Endothelial cell (in vitro differentiated cells): ENCODE measurements at regions not wholly inside any gene's neighbourhood (a gene's known extent, or its start where the extent isn't known, plus 50 kb on each side); places are given as distances from the start of the nearest gene placed in this dataset.
"Not testable (repeated sequence)": the region's sequence is repeated elsewhere in the genome, so short reads cannot be mapped to it uniquely, and the experiment has no call there.

Source experiments
- DNase-seq: peaks from one replicate; pipeline ENCODE4 v3.0.0; 2021; ENCODE audit warnings: low spot score
- H3K27ac Mint-ChIP-seq: one replicate; pipeline ENCODE4 v1.8.0; 2021; ENCODE audit warnings: mixed read lengths, inconsistent platforms; ENCODE audit not compliant: unreplicated experiment
- H3K27me3 Mint-ChIP-seq: one replicate; pipeline ENCODE4 v1.8.0; 2021; ENCODE audit warnings: mild to moderate bottlenecking, moderate library complexity, mixed read lengths, inconsistent platforms; ENCODE audit not compliant: unreplicated experiment
- H3K36me3 Mint-ChIP-seq: one replicate; pipeline ENCODE4 v1.8.0; 2021; ENCODE audit warnings: mild to moderate bottlenecking, low read depth, mixed read lengths, inconsistent platforms; ENCODE audit not compliant: unreplicated experiment
- H3K4me1 Mint-ChIP-seq: one replicate; pipeline ENCODE4 v1.8.0; 2021; ENCODE audit warnings: mild to moderate bottlenecking, mixed read lengths, inconsistent platforms; ENCODE audit not compliant: unreplicated experiment
- H3K4me3 Mint-ChIP-seq: one replicate; pipeline ENCODE4 v1.8.0; 2021; ENCODE audit warnings: mild to moderate bottlenecking, mixed read lengths, inconsistent platforms; ENCODE audit not compliant: unreplicated experiment
- H3K9me3 Mint-ChIP-seq: one replicate; pipeline ENCODE4 v1.8.0; 2021; ENCODE audit warnings: mixed read lengths, inconsistent platforms; ENCODE audit not compliant: unreplicated experiment
- TF ChIP-seq, protein P1 (sequence below): fragments of 200-600 bp; sonication (generic); IDR thresholded peaks from one replicate; pipeline ENCODE4 v1.5.0; 2021; ENCODE audit warnings: antibody characterized with exemption; ENCODE audit not compliant: unreplicated experiment

DNA sequence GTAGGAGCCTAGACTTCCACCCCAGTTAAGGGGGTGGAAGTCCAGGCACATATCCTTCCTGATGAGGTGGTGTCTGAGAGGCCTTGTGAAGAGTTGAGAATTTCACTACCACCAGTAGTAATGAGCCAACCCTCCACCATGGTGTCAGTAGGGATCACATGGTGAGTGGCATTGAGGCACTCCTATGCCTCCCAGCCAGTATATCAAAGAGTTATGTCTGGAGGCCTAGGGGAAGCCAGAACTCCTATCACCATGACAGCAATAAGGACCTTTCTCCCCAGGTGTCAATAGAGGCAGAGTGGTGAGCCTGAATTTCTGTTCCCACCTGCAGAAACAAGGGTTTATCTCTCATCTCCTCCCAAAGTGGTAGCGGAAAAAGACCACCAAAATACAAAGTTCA is 106.6 kb upstream of the ADTRP start:
- Mint-ChIP-seq H3K27me3 (no peaks in the 10 kb centered on the region), H3K9me3 (no peaks in the 10 kb centered on the region), H3K27ac (no peak overlapping the region), H3K4me1 (no peaks in the 10 kb centered on the region), H3K36me3 (peaks cover 3% of the 10 kb centered on the region), H3K4me3 (no peak overlapping the region)
- no peak for DNase-seq
- TF ChIP-seq, protein P1, sequence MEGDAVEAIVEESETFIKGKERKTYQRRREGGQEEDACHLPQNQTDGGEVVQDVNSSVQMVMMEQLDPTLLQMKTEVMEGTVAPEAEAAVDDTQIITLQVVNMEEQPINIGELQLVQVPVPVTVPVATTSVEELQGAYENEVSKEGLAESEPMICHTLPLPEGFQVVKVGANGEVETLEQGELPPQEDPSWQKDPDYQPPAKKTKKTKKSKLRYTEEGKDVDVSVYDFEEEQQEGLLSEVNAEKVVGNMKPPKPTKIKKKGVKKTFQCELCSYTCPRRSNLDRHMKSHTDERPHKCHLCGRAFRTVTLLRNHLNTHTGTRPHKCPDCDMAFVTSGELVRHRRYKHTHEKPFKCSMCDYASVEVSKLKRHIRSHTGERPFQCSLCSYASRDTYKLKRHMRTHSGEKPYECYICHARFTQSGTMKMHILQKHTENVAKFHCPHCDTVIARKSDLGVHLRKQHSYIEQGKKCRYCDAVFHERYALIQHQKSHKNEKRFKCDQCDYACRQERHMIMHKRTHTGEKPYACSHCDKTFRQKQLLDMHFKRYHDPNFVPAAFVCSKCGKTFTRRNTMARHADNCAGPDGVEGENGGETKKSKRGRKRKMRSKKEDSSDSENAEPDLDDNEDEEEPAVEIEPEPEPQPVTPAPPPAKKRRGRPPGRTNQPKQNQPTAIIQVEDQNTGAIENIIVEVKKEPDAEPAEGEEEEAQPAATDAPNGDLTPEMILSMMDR, result no peak

DNA sequence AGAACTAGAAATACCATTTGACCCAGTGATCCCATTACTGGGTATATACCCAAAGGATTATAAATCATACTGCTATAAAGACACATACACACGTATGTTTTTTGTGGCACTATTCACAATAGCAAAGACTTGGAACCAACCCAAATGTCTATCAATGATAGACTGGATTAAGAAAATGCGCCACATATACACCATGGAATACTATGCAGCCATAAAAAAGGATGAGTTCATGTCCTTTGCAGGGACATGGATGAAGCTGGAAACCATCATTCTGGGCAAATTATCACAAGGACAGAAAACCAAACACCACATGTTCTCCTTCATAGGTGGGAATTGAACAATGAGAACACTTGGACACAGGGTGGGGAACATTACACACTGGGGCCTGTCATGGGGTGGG is 104.9 kb upstream of the ADTRP start:
- H3K36me3 Mint-ChIP-seq, H3K27me3 Mint-ChIP-seq, H3K9me3 Mint-ChIP-seq, H3K4me1 Mint-ChIP-seq, DNase-seq, H3K27ac Mint-ChIP-seq, H3K4me3 Mint-ChIP-seq: not testable (repeated sequence)

GRCh38 chr6:11880156-11880555 is 101.6 kb upstream of the ADTRP start:
- DNase-seq, H3K27ac Mint-ChIP-seq, H3K9me3 Mint-ChIP-seq, H3K4me1 Mint-ChIP-seq, H3K36me3 Mint-ChIP-seq, H3K27me3 Mint-ChIP-seq, H3K4me3 Mint-ChIP-seq: not testable (repeated sequence)

DNA sequence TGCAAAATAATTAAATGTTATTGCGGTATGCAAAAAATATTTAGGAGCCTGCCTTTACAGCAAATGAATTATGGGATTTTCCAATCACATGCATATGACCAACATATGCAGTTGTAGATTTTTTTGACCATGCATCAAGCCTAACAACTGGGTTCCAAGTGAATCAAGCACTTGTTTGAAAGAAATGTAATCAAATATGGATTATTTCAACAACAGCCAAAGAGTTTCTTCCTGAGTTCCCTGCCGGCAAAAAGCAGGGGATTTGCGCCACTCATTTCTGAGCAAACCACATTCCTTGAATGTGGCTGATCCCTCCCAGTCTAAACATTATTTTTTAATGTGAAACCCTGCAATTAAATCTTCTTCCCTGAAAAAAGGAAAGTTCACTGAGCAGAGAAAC is 100.1 kb upstream of the ADTRP start:
- Mint-ChIP-seq H3K27me3 (no peaks in the 10 kb centered on the region), H3K27ac (no peak overlapping the region), H3K4me1 (no peaks in the 10 kb centered on the region), H3K36me3 (peaks cover 3% of the 10 kb centered on the region), H3K4me3 (no peak overlapping the region), H3K9me3 (no peaks in the 10 kb centered on the region)
- TF ChIP-seq, protein P1, result no peak
- no peak for DNase-seq

DNA sequence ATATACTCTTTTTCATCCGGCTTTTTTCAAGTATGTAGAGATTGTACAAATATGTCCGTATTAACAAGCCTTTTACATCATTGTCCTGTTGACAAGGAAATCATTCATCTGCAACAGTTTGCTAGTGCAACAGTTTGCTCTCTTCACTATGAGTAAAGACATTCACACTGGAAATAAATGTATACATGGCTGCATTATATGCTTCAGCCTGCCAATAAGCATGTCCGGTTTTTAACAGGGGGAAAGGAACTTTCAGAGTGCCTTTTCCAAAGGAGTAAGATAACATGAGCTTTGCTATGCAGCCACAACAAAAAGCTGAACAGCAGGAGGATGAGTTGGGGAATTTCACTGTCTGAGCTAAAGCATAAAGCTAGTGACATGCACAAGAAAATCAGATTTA is 99.4 kb upstream of the ADTRP start:
- DNase-seq, result no peak
- TF ChIP-seq, protein P1, result no peak
- H3K27me3 Mint-ChIP-seq, result no peaks in the 10 kb centered on the region
- H3K4me3 Mint-ChIP-seq, result no peak overlapping the region
- H3K4me1 Mint-ChIP-seq, result no peaks in the 10 kb centered on the region
- no peak overlapping the region for H3K27ac Mint-ChIP-seq
- H3K36me3 Mint-ChIP-seq, result peaks cover 3% of the 10 kb centered on the region
- H3K9me3 Mint-ChIP-seq, result no peaks in the 10 kb centered on the region

- Mint-ChIP-seq H3K4me3 (no peak overlapping the region), H3K9me3 (no peaks in the 10 kb centered on the region), H3K27me3 (no peaks in the 10 kb centered on the region), H3K36me3 (peaks cover 3% of the 10 kb centered on the region), H3K27ac (no peak overlapping the region), H3K4me1 (no peaks in the 10 kb centered on the region)
- TF ChIP-seq, protein P1, result no peak
- DNase-seq, result no peak
These were observed 98.4 kb upstream of the ADTRP start for GRCh38 chr6:11876934-11877433.
